ENCODE measurements at regions not wholly inside any gene's neighbourhood (a gene's known extent, or its start where the extent isn't known, plus 50 kb on each side); places are given as distances from the start of the nearest gene placed in this dataset.

GRCh38 chr13:33628662-33629061 is 189.3 kb upstream of the RFC3 start:
- no peak for DNase-seq (ENCODE audit: low spot score)

GRCh38 chr13:33629605-33630360 is 188.2 kb upstream of the RFC3 start:
- DNase-seq (ENCODE audit: low spot score) = no peak

GRCh38 chr13:33633701-33634545 is 184.0 kb upstream of the RFC3 start:
- no peak for DNase-seq (ENCODE audit: low spot score)

GRCh38 chr13:33634546-33634982 is 183.4 kb upstream of the RFC3 start:
- no peak for DNase-seq (ENCODE audit: low spot score)

- DNase-seq (ENCODE audit: low spot score) = no peak
Observed at GRCh38 chr13:33636243-33636642, 181.7 kb upstream of the RFC3 start.

- DNase-seq (ENCODE audit: low spot score) = no peak
Observed at GRCh38 chr13:33636955-33637670, 180.8 kb upstream of the RFC3 start.

GRCh38 chr13:33637978-33638743 is 179.8 kb upstream of the RFC3 start:
- no peak for DNase-seq (ENCODE audit: low spot score)

- no peak for DNase-seq (ENCODE audit: low spot score)
Observed at GRCh38 chr13:33639158-33639557, 178.8 kb upstream of the RFC3 start.

GRCh38 chr13:33639626-33640080 is 178.3 kb upstream of the RFC3 start:
- no peak for DNase-seq (ENCODE audit: low spot score)

GRCh38 chr13:33640832-33641231 is 177.1 kb upstream of the RFC3 start:
- no peak for DNase-seq (ENCODE audit: low spot score)

- no peak for DNase-seq (ENCODE audit: low spot score)
Observed at GRCh38 chr13:33642374-33643065, 175.4 kb upstream of the RFC3 start.

GRCh38 chr13:33644581-33645543 is 173.1 kb upstream of the RFC3 start:
- no peak for DNase-seq (ENCODE audit: low spot score)

- no peak for DNase-seq (ENCODE audit: low spot score)
Observed at GRCh38 chr13:33645591-33646554, 172.1 kb upstream of the RFC3 start.

- DNase-seq (ENCODE audit: low spot score) = no peak
Observed at GRCh38 chr13:33649212-33649878, 168.6 kb upstream of the RFC3 start.

GRCh38 chr13:33651766-33652165 is 166.2 kb upstream of the RFC3 start:
- DNase-seq (ENCODE audit: low spot score) = no peak

GRCh38 chr13:33657274-33657673 is 160.7 kb upstream of the RFC3 start:
- DNase-seq (ENCODE audit: low spot score) = no peak

GRCh38 chr13:33659466-33659865 is 158.5 kb upstream of the RFC3 start:
- no peak for DNase-seq (ENCODE audit: low spot score)

- DNase-seq (ENCODE audit: low spot score) = no peak
Observed at GRCh38 chr13:33659894-33660293, 158.1 kb upstream of the RFC3 start.
